Hematopoietic multipotent progenitor cell (in vitro differentiated cells): ENCODE measurements at regions not wholly inside any gene's neighbourhood (a gene's known extent, or its start where the extent isn't known, plus 50 kb on each side); places are given as distances from the start of the nearest gene placed in this dataset.
"Not testable (repeated sequence)": the region's sequence is repeated elsewhere in the genome, so short reads cannot be mapped to it uniquely, and the experiment has no call there.

Source experiments
- DNase-seq, 3 donors: peaks; one replicate each; pipeline ENCODE4 v3.0.0-alpha.2; 2011 to 2015; ENCODE audit warnings: low read depth in 2 of 3, low spot score in 2 of 3

GRCh38 chr11:21710809-21711208 lies 482.1 kb upstream of the ANO5 start:
- no peak for DNase-seq

- DNase-seq = no peak
Observed at GRCh38 chr11:21711341-21711740, 481.5 kb upstream of the ANO5 start.

- no peak for DNase-seq
Observed at GRCh38 chr11:21723678-21724077, 469.2 kb upstream of the ANO5 start.

DNA sequence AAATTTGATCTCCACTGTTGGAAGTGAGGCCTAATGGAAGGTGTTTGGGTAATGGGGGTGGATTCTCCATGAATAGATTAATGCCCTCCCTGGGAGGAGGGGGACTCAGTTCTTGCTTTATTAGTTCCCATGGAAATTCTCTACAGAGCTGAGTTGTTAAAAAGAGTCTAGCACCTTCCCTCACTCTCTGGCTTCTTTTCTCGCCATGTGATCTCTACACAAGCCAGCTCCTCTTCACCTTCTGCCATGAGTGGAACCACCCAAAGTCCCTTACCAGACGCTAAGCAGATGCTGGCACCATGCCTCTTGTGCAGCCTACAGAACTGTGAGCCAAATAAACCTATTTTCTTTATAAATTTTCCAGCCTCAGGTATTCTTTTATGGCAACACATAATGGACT lies 465.8 kb upstream of the ANO5 start:
- DNase-seq = no peak

- no peak for DNase-seq
Observed at GRCh38 chr11:21736404-21736803, 456.5 kb upstream of the ANO5 start.

DNA sequence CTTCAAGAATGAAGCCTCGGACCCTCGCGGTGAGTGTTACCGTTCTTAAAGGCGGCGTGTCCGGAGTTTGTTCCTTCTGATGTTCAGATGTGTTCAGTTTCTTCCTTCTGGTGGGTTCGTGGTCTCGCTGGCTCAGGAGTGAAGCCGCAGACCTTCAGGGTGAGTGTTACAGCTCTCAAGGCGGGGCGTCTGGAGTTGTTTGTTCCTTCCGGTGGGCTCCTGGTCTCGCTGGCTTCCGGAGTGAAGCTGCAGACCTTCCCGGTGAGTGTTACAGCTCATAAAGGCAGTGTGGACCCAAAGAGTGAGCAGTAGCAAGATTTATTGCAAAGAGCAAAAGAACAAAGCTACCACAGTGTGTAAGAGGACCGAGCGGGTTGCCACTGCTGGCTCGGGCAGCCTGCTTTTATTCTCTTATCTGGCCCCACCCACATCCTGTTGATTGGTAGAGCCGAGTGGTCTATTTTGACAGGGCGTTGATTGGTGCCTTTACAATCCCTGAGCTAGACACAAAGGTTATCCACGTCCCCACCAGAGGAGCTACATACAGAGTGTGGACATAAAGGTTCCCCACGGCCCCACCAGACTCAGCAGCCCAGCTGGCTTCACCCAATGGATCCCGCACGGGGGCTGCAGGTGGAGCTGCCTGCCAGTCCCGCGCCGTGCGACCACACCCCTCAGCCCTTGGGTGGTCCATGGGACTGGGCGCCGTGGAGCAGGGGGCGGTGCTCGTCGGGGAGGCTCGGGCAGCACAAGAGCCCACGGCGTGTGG lies 440.2 kb upstream of the ANO5 start:
- DNase-seq = not testable (repeated sequence)

GRCh38 chr11:21753244-21753767 lies 439.6 kb upstream of the ANO5 start:
- not testable (repeated sequence) for DNase-seq

GRCh38 chr11:21761000-21761399 lies 431.9 kb upstream of the ANO5 start:
- DNase-seq = no peak

GRCh38 chr11:21768388-21768787 lies 424.5 kb upstream of the ANO5 start:
- DNase-seq = no peak

GRCh38 chr11:21769188-21769587 lies 423.7 kb upstream of the ANO5 start:
- no peak for DNase-seq

DNA sequence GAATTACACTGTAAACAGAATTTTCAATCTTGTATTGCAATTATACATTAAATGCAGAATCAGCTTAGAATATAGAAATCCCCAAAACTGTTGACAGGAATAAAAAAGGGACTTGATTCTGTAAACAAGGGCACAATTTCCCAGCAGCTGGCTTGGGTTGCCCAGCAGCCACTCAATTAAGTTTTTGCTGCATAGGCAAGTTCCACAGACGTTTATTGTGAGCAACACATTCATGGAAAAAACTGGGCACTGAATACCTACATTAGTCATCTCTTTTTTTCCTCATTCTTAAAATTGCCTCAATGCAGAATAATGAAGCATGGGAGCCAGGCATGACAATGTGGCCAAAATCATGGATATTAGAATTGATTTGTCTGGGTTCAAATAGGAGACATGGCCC lies 421.8 kb upstream of the ANO5 start:
- DNase-seq = no peak

GRCh38 chr11:21774212-21774611 lies 418.7 kb upstream of the ANO5 start:
- DNase-seq = no peak

- no peak for DNase-seq
Observed at GRCh38 chr11:21775911-21776310, 417.0 kb upstream of the ANO5 start.

- no peak for DNase-seq
Observed at GRCh38 chr11:21783954-21784353, 408.9 kb upstream of the ANO5 start.

DNA sequence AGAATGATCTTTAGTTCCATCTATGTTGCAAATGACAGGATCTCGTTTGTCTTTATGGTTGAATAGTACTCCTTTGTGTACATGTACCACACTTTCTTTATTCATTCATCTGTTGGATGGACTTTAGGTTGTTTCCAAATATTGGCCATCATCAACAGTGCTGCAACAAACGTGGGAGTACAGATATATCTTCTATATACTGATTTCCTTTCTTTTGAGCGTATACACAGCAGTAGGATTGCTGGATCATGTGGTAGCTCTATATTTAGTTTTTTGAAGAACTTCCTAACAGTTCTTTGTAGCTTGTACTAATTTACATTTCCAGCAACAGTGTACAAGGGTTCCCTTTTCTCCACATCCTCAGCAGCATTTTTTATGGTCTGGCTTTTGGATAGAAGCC lies 407.5 kb upstream of the ANO5 start:
- DNase-seq = no peak

DNA sequence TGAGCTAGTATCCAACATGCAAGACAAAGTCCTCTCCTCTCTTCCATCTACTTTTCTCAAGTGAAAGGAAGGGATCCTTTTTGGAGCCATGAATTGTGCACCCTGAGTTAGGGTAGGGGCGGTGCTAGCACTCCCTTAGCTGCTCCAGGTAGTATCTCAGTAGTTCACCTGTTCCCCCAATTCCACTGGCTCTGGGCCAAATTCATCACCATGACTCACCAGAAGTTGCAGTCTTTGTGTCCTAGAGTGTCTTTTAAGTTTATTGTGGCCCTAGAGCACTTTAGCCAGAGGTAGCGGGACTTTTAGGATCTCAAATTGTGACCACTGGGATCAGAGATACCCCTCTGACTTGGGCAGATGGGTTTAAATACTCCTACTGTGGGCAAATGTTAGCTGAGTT lies 398.6 kb upstream of the ANO5 start:
- no peak for DNase-seq

DNA sequence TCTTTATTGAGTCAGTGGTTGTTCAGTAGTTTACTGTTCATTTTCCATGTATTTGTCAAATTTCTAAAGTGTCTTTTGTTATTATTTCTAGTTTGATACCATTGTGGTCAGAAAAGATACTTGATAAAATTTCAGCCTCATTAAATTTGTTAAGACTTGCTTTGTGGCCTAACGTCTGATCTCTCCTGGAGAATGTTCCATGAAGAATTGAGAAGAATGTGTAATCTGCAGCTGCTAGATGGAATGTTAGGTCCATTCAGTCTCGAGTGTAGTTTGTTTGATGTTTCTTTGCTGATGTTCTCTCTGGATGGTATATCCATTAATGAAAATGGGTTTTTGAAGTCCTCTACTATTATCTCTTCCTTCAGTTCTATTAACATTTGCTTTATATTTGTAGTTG lies 394.7 kb upstream of the ANO5 start:
- DNase-seq = no peak

GRCh38 chr11:21804523-21804922 lies 388.4 kb upstream of the ANO5 start:
- DNase-seq = not testable (repeated sequence)

DNA sequence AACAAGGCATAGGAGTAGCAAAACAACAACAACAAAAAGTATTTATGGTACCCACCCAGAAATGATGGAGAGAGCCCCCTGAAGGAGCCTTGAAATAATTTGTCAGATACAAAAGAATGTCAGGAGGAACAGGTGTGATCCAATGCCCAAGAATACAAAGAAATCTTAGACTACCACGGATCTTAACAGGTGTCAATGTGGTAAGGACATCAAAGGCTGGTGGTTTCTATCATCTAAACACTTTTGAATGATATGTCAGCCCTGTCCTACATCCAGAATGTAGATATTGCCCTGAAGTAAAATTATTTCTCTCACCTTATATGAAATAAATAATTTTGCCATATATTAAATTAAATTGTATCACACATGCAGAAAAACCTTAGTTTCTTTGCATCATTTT lies 386.4 kb upstream of the ANO5 start:
- DNase-seq = no peak

GRCh38 chr11:21806947-21807346 lies 385.9 kb upstream of the ANO5 start:
- DNase-seq = no peak

- DNase-seq = no peak
Observed at GRCh38 chr11:21807350-21807749, 385.5 kb upstream of the ANO5 start.

GRCh38 chr11:21810650-21811049 lies 382.2 kb upstream of the ANO5 start:
- DNase-seq = peak in 2 of 3 donors; percentile 5 to 12

DNA sequence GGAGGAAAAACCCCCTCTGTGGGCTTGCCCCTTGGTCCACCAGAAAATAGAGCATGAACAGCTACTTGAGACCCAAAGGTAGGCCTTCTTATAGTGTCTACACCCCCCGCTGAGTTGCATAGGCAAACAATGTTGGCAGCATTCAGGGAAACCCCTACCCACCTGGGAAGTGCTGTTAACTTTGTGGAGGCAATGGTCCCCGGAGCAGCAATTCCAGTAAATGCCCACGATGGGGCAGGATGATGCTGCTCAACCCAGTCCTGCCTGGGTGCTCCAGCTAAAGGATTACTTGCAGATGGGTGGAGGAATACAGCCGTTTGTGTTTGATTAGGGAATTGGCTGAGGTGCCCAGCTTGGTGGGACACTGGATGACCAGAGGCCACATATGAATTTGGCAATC lies 381.3 kb upstream of the ANO5 start:
- DNase-seq = no peak
